Kasumi-1 (cell line): ENCODE measurements at regions not wholly inside any gene's neighbourhood (a gene's known extent, or its start where the extent isn't known, plus 50 kb on each side); places are given as distances from the start of the nearest gene placed in this dataset.
A peak's percentile ranks its signal among the peaks of the same experiment; 100 is the strongest.

Experiments used
- DNase-seq, 2 experiments: peaks; one replicate each; lab custom pipeline; 2025; lab: John Stamatoyannopoulos, UW

DNA sequence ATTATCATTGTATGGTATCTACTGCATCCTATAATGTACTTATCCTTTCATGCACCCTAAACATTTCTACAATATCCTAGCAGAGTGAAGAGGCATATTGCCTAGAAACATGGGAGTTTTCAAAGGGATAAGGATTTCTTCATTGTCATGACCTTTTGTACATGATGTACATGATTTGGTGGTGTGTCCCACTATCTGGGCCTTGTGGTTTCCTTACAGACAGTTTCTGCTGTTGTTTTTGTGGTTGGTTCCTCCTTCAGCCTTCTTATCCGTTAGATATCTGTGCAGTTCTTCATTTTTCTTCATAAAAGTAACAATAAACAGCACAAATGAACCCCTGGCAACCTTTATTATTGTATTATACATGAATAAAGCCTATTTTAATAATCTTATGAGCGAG lies 70.4 kb upstream of the BACH1 start:
- DNase-seq, result peak; percentile 59 to 71

DNA sequence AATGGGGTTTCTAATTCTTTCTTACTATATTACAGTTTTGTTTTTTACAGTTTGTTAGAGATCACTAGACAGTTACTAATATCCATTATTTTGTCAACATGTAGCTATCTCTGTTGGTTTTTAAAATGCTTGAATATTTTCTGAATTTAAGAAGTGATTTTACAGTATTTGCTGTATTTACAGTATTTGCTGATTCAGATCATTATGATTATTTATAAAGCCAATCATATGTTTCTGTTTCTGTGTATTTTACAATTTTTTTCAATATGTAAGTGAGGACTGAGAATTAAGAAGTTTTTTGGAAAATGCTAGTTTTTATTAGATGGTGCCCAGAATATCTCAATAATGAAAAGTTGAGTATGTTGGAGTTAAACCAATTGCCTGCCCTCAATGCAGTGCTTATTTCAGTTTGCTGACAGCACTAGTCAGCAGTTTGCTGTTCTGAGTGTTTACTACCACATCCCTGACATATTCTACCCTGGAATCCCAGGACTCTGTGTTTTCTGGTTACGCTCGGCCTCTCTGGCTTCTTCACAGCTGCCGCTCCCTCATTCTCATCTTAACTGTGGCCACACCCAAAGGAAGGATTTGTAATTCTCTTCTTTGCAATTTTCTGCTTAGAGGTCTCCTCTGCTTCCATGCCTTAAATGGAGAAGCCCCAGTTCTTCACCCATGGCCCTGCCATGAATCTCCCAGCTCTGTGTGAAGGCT lies 68.0 kb upstream of the BACH1 start:
- DNase-seq, result no peak

DNA sequence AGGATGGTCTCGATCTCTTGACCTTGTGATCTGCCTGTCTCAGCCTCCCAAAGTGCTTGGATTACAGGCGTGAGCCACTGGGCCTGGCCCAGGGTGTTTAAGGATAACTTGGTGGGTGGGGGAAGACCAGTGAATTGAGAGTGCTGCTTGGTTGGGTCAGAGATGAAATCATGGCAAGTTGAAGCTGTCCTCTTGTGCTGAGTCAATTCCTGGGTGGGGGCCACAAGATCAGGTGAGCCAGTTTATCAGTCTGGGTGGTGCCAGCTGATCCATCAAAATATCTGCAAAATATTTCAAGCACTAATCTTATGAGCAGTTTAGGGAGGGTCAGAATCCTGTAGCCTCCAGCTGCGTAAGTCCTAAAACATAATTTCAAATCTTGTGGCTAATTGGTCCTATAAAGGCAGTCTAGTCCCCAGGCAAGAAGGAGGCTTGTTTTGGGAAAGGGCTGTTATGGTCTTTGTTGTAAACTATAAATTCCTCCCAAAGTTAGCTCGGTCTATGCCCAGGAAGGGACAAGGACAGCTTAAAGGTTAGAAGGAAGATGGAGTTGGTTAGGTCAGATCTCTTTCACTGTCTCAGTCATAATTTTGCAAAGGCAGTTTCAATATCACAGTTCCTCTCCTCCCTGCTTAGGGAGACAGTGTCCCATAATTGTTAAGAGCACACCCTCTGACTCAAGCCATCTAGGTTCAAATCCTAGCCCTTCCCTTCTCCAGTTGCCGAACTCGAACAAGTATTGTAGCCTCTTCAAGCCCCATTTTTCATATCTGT lies 66.8 kb upstream of the BACH1 start:
- no peak for DNase-seq

DNA sequence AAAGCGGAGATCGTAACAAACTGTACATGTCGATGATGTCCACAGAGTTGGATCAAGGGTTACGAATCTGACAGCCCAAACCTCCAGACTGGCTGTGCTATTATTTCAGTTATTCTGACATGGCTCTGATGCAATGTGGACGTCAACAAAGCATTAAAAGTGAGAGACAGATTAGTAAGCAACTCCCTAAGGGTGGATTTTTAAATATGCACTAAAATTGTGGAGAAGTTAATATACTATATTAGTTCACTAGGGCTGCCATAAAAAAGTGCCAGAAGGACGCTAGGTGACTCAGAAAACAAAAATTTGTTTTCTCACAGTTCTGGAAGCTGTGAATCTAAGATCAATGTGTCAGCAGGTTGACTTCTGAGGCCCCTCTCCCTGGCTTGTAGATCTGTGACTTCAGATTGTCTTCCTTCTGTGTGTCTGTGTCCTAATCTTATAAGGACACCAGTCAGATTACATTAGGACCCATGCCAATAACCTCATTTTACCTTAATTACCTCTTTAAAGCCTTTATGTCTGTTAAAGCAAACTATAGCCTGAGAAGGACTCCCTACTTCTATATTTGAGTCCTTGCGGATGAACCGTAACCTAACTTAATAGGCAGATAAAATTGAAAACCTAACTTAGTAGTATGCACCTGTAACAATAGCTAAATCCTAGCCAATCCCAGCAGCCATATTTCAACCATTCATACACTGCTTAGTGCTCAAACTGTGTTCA lies 66.0 kb upstream of the BACH1 start:
- DNase-seq, result no peak

DNA sequence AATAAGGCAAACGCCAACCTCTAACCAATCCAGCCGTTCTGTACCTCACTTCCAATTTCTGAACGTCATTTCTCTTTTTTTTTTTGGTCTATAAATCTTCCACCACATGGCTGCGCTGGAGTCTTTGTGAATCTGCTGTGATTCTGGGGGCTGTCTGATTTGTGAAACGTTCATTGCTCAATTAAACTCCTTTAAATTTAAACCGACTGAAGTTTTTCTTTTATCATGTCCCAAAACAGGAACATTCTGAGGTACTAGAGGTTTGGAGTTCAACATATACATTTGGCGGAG lies 65.5 kb upstream of the BACH1 start:
- no peak for DNase-seq

DNA sequence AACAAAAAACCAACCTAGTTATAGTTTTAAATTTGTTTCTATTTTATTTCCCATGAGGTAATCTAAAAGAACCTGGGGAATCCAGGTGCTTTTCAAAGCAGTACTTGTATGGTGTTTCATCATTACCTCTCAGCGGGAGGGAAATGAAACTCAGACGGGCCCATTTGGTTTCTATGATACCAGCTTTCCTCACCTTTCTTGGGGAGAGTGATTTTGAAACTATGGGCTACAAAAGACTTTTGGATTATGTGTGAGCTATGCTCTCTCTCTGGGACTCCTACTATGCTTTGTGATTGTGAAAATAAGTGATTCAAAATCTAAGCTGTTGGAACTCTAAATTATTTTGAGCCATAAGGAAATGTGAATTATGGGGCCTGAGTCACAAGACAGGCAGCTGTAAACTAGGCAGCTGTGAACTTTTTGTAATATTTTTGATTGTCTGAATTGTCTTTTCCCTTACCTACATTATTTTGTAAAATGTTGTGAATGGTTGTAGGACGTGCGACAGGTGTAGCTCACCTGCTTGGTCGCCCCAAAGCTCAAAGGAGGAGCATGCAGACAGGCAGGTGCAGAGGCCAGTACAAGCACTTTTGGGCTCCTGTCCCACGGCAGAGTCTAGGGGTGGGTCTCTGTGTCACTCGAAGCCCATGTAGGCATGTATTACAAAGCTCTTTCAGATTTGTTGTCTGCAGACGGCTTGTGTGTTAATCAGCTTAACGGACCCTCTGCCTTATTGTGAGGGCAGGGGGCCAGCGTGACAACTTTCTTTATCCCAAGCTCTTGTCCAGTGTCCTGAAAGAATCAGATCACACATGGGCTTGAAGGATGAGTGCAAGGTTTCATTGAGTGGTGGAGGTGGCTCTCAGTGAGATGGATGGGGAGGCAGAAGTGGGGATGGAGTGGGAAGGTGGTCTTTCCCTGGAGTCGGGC lies 64.8 kb upstream of the BACH1 start:
- no peak for DNase-seq

DNA sequence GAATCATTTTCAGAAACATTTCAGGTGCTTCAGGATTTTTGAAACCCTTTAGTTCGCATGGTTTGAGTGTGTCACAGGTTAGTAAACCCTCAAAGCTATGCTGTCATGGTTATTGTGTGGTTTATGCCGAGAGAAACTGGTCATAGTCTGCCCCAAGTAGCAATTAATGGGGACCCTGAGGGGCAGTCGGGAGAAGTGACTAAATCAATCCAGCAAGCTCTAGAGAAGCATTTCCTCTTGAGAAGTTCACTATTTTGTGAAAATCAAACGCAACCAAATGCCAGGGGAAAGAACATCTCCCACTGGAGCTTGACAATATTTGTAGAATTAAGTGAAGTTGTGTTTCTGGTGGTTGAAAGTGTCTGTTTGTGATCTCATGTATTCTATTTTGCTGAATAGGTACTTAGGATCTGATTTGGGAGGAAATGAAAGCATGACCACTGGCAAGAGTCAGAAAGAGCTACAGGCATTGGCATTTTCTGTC lies 63.0 kb upstream of the BACH1 start:
- DNase-seq, result no peak

DNA sequence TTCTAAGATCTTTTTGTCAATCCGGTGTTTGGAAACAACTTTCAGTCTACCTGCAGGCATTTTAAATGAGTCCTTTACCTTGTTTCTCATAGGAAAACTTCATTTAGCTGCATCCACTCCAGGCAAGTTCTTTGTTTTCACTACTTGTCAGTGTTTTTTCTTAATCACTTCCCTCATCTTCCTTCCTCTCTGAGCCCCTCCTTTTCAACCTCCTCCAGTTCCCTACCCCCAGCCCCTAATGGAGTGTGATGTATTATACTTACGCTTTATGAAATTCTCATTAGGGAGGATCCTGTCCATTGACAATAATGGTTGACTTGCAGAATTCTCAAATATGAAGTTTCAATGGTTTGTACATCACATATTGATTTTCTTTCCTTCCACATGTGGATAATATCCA lies 62.5 kb upstream of the BACH1 start:
- DNase-seq, result no peak

DNA sequence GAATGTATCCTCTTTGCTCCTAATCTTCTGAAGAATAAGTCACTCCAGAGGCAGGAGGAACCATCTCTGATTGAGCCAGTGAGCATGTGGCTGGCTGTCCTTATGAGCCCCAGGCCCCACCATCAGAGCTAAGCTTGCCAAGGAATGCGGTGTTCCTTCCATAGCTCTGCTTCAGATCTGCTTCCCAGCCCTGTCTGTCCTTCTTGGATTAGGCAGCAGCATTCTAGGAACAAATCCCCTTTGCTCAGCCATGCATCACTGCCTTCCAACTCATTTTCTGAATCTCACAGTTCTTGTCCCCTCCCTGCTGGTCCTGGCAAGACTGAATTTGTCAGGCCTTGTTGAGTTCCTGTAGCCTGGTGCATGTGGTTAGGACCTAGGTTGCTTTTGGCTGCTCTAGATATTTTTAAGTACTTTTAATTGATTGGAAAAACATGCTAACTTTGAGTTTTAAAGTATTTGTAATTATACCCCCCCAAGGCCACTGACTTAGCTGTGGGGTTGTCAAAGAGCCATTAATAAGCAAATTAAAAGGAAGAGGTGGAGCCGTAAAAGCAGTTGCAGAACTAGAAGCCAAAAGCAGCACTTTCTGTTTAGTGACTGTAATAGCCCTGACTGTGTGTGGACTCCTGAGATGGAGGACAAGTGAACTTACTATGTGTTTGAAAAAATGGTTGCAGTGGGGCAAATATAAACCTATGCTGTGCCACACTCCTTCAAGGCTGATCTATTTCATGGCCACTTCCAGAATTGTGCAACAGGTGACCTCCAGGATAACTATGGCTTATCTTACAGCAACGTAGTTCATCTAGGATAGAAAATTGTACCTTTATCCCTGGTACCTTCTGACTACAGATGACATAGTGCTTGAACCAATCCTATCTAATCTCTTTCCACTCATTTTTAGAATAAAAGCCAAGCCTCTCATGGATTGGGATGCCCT lies 61.3 kb upstream of the BACH1 start:
- no peak for DNase-seq

DNA sequence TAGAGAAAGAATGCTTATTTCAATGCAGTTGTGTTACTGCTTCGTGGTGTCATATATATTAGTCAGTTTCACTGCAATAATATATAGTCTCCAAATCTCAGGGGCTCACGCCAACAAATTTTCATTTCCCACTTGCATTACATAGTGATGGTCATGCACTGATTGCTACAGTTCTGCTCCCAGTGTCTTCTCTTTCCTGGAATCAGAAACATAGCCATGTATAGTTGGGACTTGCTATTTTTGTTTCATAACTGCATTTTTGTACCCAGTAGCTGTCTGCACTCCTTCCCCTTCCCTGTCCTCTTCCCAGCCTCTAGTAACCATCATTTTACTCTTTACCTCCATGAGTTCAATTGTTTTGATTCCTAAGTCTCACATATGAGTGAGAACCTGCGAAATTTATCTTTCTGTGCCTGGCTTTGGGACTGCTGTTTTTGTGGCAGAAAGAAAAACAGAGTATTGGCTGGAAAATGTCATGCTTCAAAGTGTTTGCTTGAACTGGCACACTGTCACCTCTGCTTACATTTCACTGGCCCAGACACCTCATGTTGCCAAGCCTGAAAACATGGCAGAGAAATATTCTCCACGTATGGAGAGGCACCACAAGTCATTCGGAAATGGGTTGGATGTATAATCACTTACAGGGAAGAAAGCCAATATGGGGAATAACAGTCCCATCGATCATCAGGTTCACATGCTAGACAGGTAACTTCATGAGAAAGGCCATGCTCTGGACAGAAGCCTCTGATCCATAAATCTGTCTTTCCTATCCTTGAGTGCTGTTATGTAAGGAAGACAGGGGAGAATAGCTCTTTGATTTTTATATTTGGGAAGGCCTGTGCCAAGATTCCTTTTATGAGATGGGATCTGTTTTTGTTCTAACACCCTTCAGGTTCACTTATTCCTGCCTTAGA lies 60.4 kb upstream of the BACH1 start:
- no peak for DNase-seq

DNA sequence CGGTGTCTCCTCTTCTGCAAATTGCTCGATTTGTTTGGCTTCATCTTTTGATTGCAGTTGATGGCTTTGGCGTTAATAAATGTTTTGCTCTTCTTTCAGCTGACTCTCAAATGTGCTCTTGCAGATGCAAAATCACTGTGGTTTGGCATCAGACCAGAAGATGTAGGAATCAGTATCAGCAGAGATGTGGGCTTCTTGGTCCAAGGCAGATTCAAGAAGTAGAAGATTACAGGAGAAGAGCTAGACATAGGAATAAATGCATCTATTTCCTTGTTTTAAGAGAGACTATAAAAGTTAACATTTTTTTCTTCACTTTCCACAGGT lies 59.8 kb upstream of the BACH1 start:
- no peak for DNase-seq

DNA sequence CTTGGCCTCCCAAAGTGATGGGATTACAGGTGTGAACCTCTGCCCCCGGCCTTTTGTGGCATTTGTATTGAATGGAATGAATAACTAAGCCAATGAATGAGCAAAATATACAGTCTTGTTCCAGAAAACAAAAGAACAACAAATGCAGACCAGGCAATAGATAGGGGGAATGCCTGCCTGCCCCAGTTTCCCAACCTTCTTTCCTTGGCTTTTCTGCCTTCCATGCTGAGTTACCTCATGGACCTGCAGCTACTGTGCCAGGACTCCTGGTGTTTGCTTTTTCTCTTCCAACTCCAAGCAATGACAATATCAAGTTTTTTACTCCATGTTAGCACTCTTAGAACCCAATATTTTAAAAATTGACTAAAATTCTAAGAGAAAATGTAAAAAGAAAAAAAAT lies 58.6 kb upstream of the BACH1 start:
- DNase-seq, result no peak

DNA sequence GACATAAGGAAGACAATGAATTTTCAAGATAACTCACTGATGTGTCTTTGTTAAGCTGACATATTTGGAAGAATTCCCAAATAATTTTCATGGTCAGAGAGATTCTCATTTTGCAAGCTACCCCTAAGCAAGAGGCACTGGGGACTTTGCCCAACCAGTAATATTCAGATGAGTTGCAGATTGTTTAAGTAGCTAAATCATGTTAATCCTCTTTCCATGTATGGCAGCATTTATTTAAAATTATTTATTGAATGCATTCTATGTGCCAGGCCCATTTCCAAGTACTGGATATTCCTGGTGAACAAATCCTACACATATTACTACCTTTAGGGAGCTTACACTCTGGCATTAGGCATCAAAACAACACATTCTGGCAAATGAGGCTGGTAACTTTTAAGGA lies 56.5 kb upstream of the BACH1 start:
- no peak for DNase-seq

DNA sequence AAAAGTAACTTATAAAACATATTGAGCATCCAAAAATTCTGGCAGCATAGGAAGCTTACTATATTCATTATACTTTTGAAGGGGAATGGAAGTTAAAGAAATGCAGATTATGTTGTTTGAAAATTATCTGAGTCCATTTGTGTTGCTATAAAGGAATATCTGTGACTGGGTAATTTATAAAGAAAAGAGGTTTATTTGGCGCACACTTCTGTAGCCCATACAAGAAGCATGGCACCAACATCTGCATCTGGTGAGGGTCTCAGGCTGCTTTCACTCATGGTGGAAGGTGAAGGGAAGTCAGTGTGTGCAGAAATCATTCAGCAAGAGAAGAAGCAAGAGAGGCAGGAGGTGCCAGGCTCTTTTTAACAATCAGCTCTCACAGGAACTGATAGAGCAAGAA lies 55.5 kb upstream of the BACH1 start:
- DNase-seq, result no peak

DNA sequence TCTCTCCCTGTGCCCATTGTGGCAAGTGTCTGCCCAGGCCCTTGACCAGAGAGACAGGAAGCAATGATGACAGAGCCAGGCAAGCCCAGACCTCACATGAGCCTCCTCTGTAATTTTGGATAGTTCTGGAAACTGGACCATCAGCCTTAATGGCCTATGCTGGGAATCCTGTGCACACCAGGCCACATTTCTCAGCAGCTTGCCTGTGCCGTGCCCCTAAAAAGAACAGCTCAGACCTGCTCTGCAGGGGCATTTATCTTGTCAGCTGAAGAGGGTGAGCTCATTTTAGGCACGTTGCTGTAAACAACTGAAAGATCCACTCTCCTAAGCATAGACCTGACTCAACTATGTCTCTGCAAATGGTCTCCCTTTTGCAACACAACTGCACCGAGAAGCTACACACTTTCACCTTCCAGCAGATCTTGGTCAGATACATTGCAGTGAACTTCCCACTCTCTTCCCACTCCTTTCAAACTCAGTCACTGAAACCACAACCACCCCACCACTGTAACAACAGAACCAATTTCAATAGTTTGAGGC lies 53.5 kb upstream of the BACH1 start:
- no peak for DNase-seq

DNA sequence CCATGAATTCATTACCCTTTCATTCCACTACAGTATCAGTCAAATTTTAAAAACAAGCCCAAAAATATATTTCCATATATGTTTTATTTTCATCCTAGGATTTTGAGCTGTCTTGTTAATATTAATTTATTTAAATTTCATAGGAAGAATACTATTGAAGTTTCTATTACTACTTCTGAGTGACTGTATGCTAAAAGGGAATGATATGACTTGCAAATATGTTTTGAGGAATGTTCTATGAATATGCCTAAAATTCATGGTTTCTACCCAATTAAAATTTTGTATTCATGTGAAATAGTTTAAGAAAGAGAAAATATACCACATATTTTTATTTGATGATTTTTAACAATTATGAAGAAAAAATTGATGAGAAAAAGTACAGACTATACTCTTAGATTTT lies 52.9 kb upstream of the BACH1 start:
- no peak for DNase-seq

DNA sequence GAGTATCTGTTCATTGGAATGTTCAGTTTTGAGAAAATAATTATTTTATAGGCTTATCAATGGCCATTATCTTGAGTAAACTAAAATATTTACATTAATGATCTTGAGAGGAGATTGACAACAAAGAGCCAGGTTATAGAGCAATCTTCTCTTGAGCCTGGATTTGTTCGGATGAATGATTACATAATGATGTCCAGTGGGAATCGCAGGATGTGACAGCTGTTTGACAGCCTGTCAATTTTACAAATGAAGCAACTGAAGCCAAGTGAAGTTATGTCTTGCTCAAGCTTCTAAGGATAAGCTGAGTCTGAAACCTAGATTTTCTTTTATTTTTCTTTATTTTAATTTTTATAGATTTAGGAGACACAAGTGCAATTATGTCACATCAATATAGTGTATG lies 52.1 kb upstream of the BACH1 start:
- DNase-seq, result no peak

DNA sequence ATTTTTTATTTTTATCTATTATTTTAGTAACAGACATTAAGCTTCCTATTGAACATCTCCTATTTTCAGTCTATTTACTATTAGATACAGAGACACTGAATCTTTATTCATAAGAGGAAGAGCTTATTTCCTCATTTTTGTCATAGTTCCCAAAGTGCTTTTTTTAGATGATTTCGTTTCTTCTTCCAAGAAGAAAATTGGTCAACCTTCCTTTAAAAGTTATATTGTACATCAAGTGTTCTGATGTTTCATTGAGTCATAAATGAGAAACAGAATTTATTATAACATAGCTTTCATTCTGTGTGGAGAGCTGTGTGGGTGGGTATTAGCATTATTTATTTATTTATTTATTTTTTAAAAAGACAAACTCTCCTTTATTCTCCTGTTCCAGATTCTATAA lies 50.6 kb upstream of the BACH1 start:
- peak; percentile 40 to 43 for DNase-seq
